Activated naive CD4-positive, alpha-beta T cell treated with anti-CD3 and anti-CD28 coated beads, Interleukin-2, amount 10 ng/mL, durations not matched to agents 7 days and 5 days (primary cell): ENCODE measurements at regions not wholly inside any gene's neighbourhood (a gene's known extent, or its start where the extent isn't known, plus 50 kb on each side); places are given as distances from the start of the nearest gene placed in this dataset.

ENCODE experiments used
- CTCF ChIA-PET: fragments of 350-600 bp; sonication (Branson Sonifier 250); formaldehyde crosslinking; loops from one replicate; lab custom pipeline; 2021; ENCODE audit warnings: antibody characterized with exemption; lab: Charles Lee
- DNase-seq: peaks from one replicate; pipeline ENCODE4 v3.0.0-alpha.2; 2020
- H3K27ac Mint-ChIP-seq: one replicate; pipeline ENCODE4 v1.8.0; 2021; ENCODE audit warnings: mild to moderate bottlenecking, moderate library complexity, mixed read lengths
- H3K27me3 Mint-ChIP-seq: one replicate; pipeline ENCODE4 v1.8.0; 2021; ENCODE audit warnings: mild to moderate bottlenecking, mixed read lengths
- H3K36me3 Mint-ChIP-seq: one replicate; pipeline ENCODE4 v1.8.0; 2021; ENCODE audit warnings: mixed read lengths
- H3K4me1 Mint-ChIP-seq: one replicate; pipeline ENCODE4 v1.8.0; 2021; ENCODE audit warnings: mixed read lengths
- H3K4me3 Mint-ChIP-seq: one replicate; pipeline ENCODE4 v1.8.0; 2021; ENCODE audit warnings: mild to moderate bottlenecking, moderate library complexity, mixed read lengths
- H3K9me3 Mint-ChIP-seq: one replicate; pipeline ENCODE4 v1.8.0; 2021; ENCODE audit warnings: mixed read lengths

- Mint-ChIP-seq H3K4me1 (no peaks in the 10 kb centered on the region), H3K36me3 (no peaks in the 10 kb centered on the region)
- CTCF ChIA-PET = no interaction called here
Measured at GRCh38 chr9:26539867-26540493, 352.6 kb downstream of the CAAP1 start.

GRCh38 chr9:26537211-26537610 lies 355.4 kb downstream of the CAAP1 start:
- peaks cover 9% of the 10 kb centered on the region for H3K9me3 Mint-ChIP-seq
- no peaks in the 10 kb centered on the region for H3K4me1 Mint-ChIP-seq
- H3K27me3 Mint-ChIP-seq = no peaks in the 10 kb centered on the region
- DNase-seq = no peak
- CTCF ChIA-PET = no interaction called here
- H3K27ac Mint-ChIP-seq = no peak overlapping the region
- H3K4me3 Mint-ChIP-seq = no peak overlapping the region
- no peaks in the 10 kb centered on the region for H3K36me3 Mint-ChIP-seq

More at GRCh38 chr9:26539867-26540493, 352.6 kb downstream of the CAAP1 start:
- Mint-ChIP-seq H3K27ac (no peak overlapping the region), H3K9me3 (peaks cover 9% of the 10 kb centered on the region), H3K4me3 (no peak overlapping the region), H3K27me3 (no peaks in the 10 kb centered on the region)
- DNase-seq = no peak

DNA sequence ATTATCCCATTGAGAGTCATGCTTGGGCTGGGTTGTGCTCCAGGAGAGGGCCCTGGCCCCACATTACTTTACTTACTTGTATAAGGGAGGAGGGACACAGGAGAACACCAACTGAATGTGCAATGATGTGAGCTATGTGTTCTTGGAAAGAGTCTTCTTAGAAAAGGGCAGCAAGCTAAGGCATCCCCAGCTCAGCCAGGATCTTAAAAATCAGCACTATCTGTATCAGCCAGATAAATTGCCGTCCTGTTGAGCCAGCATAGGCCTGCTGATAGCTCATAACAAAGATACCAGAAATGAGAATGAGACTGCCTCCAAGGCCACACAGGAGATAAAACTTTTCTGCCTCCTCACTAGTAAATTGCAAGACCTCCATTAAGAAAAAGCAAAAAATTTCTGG lies 357.5 kb downstream of the CAAP1 start:
- Mint-ChIP-seq H3K27me3 (no peaks in the 10 kb centered on the region), H3K4me1 (no peaks in the 10 kb centered on the region), H3K9me3 (peaks cover 7% of the 10 kb centered on the region), H3K4me3 (no peak overlapping the region), H3K36me3 (no peaks in the 10 kb centered on the region), H3K27ac (no peak overlapping the region)
- CTCF ChIA-PET = no interaction called here
- no peak for DNase-seq

GRCh38 chr9:26530841-26531240 lies 361.8 kb downstream of the CAAP1 start:
- CTCF ChIA-PET = no interaction called here
- H3K9me3 Mint-ChIP-seq = no peaks in the 10 kb centered on the region
- DNase-seq = no peak
- no peak overlapping the region for H3K27ac Mint-ChIP-seq
- no peaks in the 10 kb centered on the region for H3K36me3 Mint-ChIP-seq
- no peak overlapping the region for H3K4me3 Mint-ChIP-seq
- no peaks in the 10 kb centered on the region for H3K4me1 Mint-ChIP-seq
- no peaks in the 10 kb centered on the region for H3K27me3 Mint-ChIP-seq

GRCh38 chr9:26527931-26528330 lies 364.7 kb downstream of the CAAP1 start:
- Mint-ChIP-seq H3K9me3 (no peaks in the 10 kb centered on the region), H3K4me3 (no peak overlapping the region), H3K27ac (no peak overlapping the region), H3K36me3 (no peaks in the 10 kb centered on the region), H3K4me1 (no peaks in the 10 kb centered on the region), H3K27me3 (no peaks in the 10 kb centered on the region)
- CTCF ChIA-PET = no interaction called here
- DNase-seq = no peak

DNA sequence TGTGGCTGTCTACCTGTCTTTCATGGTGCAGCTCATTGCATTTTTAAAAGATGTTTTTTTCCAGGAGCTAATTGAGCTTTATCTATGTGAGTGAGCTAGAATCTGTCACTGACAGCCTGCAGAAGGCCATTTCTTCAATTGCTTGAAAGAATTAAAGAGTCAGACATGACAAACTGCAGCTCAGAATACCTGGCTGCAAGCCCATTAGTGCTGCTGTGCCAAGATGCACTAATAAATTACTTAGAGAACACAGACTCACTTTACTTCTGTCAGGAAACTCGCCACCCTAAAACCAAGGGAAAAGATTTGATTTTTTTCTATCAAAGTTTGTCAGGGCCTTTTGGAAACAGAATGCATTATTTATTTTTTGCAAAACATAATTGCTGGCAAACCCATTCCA lies 368.3 kb downstream of the CAAP1 start:
- H3K9me3 Mint-ChIP-seq = peaks cover 4% of the 10 kb centered on the region
- CTCF ChIA-PET = no interaction called here
- H3K27ac Mint-ChIP-seq = no peak overlapping the region
- no peaks in the 10 kb centered on the region for H3K27me3 Mint-ChIP-seq
- H3K4me1 Mint-ChIP-seq = no peaks in the 10 kb centered on the region
- DNase-seq = no peak
- no peak overlapping the region for H3K4me3 Mint-ChIP-seq
- H3K36me3 Mint-ChIP-seq = no peaks in the 10 kb centered on the region

DNA sequence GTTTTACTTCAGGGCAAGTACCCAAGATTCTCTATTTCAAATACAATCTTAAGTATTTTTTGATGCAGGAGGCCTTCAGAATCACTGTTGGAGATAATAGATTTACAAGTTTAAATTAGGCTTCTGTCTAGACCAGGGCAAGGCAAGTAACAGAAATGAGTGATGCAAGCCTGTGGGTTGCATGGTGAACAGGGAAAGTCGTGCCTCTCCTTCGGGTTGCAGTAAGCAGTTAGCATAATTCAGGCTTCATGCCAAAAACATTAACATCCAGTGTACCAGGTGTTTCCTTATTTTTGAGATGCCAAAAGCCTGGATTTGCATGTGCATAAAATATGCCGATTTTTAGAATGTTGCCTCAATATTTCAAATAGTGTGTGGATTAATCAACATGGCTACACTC lies 369.0 kb downstream of the CAAP1 start:
- H3K27me3 Mint-ChIP-seq = no peaks in the 10 kb centered on the region
- no peak for DNase-seq
- H3K9me3 Mint-ChIP-seq = peaks cover 4% of the 10 kb centered on the region
- no peaks in the 10 kb centered on the region for H3K36me3 Mint-ChIP-seq
- no peak overlapping the region for H3K27ac Mint-ChIP-seq
- CTCF ChIA-PET = no interaction called here
- H3K4me1 Mint-ChIP-seq = no peaks in the 10 kb centered on the region
- no peak overlapping the region for H3K4me3 Mint-ChIP-seq

- no peak overlapping the region for H3K27ac Mint-ChIP-seq
- CTCF ChIA-PET = no interaction called here
- H3K4me3 Mint-ChIP-seq = no peak overlapping the region
- H3K27me3 Mint-ChIP-seq = no peaks in the 10 kb centered on the region
- peaks cover 4% of the 10 kb centered on the region for H3K9me3 Mint-ChIP-seq
- H3K4me1 Mint-ChIP-seq = no peaks in the 10 kb centered on the region
- DNase-seq = no peak
- no peaks in the 10 kb centered on the region for H3K36me3 Mint-ChIP-seq
Measured at GRCh38 chr9:26520141-26520540, 372.5 kb downstream of the CAAP1 start.

GRCh38 chr9:26516773-26517343 lies 375.7 kb downstream of the CAAP1 start:
- CTCF ChIA-PET = no interaction called here

DNA sequence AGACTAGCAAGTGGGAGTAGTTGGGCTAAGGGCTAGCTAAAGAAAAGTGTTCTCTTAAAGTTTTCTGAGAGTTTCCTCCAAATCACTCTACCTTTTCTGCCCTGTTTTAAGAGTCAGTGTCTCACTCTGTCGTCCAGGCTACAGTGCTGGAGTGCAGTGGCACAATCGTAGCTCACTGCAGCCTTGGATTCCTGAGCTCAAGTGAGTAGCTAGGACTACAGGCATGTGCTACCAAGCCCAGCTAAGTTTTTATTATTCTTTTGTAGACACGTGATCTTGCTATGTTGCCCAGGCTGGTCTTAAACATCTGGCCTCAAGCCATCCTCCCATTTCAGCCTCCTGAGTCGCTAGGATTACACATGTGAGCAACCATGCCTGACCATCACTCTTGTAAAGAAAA lies 378.9 kb downstream of the CAAP1 start:
- CTCF ChIA-PET = no interaction called here
- Mint-ChIP-seq H3K4me3 (no peak overlapping the region), H3K4me1 (no peaks in the 10 kb centered on the region), H3K9me3 (peaks cover 1% of the 10 kb centered on the region), H3K36me3 (no peaks in the 10 kb centered on the region), H3K27me3 (no peaks in the 10 kb centered on the region), H3K27ac (no peak overlapping the region)
- DNase-seq = no peak

More at GRCh38 chr9:26516773-26517343, 375.7 kb downstream of the CAAP1 start:
- H3K4me3 Mint-ChIP-seq = no peak overlapping the region
- no peaks in the 10 kb centered on the region for H3K27me3 Mint-ChIP-seq
- H3K9me3 Mint-ChIP-seq = peaks cover 3% of the 10 kb centered on the region
- H3K4me1 Mint-ChIP-seq = no peaks in the 10 kb centered on the region
- no peak overlapping the region for H3K27ac Mint-ChIP-seq
- no peaks in the 10 kb centered on the region for H3K36me3 Mint-ChIP-seq
- DNase-seq = no peak

GRCh38 chr9:26510137-26510536 lies 382.5 kb downstream of the CAAP1 start:
- no peak overlapping the region for H3K4me3 Mint-ChIP-seq
- H3K9me3 Mint-ChIP-seq = peaks cover 1% of the 10 kb centered on the region
- DNase-seq = no peak
- H3K36me3 Mint-ChIP-seq = no peaks in the 10 kb centered on the region
- H3K27ac Mint-ChIP-seq = no peak overlapping the region
- CTCF ChIA-PET = no interaction called here
- no peaks in the 10 kb centered on the region for H3K27me3 Mint-ChIP-seq
- no peaks in the 10 kb centered on the region for H3K4me1 Mint-ChIP-seq

GRCh38 chr9:26508897-26509296 lies 383.7 kb downstream of the CAAP1 start:
- Mint-ChIP-seq H3K36me3 (no peaks in the 10 kb centered on the region), H3K27me3 (no peaks in the 10 kb centered on the region), H3K27ac (no peak overlapping the region), H3K4me1 (no peaks in the 10 kb centered on the region), H3K9me3 (no peaks in the 10 kb centered on the region), H3K4me3 (no peak overlapping the region)
- no peak for DNase-seq
- CTCF ChIA-PET = no interaction called here

DNA sequence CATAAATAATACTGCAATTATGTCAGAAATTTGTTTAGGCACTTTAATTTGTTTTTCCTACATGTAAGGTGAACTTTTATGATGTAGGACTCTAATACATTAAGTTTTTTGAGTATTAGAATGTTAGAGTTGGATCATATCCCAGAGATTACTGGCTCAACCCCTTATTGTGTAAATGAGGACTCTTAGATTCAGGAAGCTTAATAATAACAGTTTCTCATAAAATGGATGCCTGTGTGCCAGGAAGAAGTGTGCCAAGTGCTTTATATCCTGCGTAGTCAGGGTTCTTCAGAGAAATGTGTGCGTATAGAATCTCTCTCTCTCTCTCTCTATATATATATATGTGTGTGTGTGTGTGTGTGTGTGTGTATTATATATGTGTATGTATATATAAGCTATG lies 388.5 kb downstream of the CAAP1 start:
- CTCF ChIA-PET = no interaction called here
- no peaks in the 10 kb centered on the region for H3K36me3 Mint-ChIP-seq
- DNase-seq = no peak
- no peaks in the 10 kb centered on the region for H3K4me1 Mint-ChIP-seq
- H3K4me3 Mint-ChIP-seq = no peak overlapping the region
- no peaks in the 10 kb centered on the region for H3K27me3 Mint-ChIP-seq
- H3K9me3 Mint-ChIP-seq = no peaks in the 10 kb centered on the region
- H3K27ac Mint-ChIP-seq = no peak overlapping the region

DNA sequence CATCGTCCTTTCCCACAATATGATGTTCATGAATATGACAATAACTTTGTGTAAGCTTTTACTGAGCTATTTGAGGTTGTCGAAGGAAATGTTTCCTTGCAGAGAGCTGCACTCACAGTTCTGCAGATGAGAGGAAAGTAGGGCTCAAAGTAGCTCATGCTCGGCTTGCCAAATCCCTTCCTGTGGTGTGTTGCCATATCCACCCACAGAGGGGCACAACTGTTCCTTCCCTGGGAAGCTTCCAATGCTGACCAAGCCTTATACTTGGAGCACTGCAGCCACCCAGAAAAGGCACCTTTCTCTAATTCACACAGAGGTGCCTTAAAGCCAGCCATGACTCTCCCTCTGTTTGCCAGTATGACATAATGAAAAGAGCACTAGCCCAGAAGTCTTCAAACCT lies 390.3 kb downstream of the CAAP1 start:
- H3K27me3 Mint-ChIP-seq = no peaks in the 10 kb centered on the region
- peaks cover 3% of the 10 kb centered on the region for H3K9me3 Mint-ChIP-seq
- H3K4me3 Mint-ChIP-seq = no peak overlapping the region
- CTCF ChIA-PET = no interaction called here
- no peak for DNase-seq
- H3K27ac Mint-ChIP-seq = no peak overlapping the region
- H3K4me1 Mint-ChIP-seq = no peaks in the 10 kb centered on the region
- H3K36me3 Mint-ChIP-seq = no peaks in the 10 kb centered on the region

- no peak for DNase-seq
- CTCF ChIA-PET = no interaction called here
- H3K4me3 Mint-ChIP-seq = no peak overlapping the region
- no peaks in the 10 kb centered on the region for H3K27me3 Mint-ChIP-seq
- H3K27ac Mint-ChIP-seq = no peak overlapping the region
- no peaks in the 10 kb centered on the region for H3K36me3 Mint-ChIP-seq
- no peaks in the 10 kb centered on the region for H3K4me1 Mint-ChIP-seq
- H3K9me3 Mint-ChIP-seq = peaks cover 3% of the 10 kb centered on the region
Measured at GRCh38 chr9:26500471-26500870, 392.1 kb downstream of the CAAP1 start.
